CD14-positive monocyte (primary cell): ENCODE measurements at regions not wholly inside any gene's neighbourhood (a gene's known extent, or its start where the extent isn't known, plus 50 kb on each side); places are given as distances from the start of the nearest gene placed in this dataset.
A peak's percentile ranks its signal among the peaks of the same experiment; 100 is the strongest.
"Not testable (repeated sequence)": the region's sequence is repeated elsewhere in the genome, so short reads cannot be mapped to it uniquely, and the experiment has no call there.

Source experiments
- DNase-seq, 3 donors: peaks; one replicate each; pipeline ENCODE4 v3.0.0-alpha.2; 2011 to 2022
- H2AFZ ChIP-seq: 2 replicates; pipeline ENCODE4 v1.6.0; 2012; ENCODE audit warnings: mild to moderate bottlenecking, low read depth, low read length, inconsistent platforms; ENCODE audit not compliant: insufficient read depth, poor library complexity, severe bottlenecking
- H3K27ac ChIP-seq, 2 donors: 1 replicate in 1 of 2; 2 replicates in 1 of 2; pipeline ENCODE4 v1.5.1; 2012 to 2013; ENCODE audit warnings: low read length in 2 of 2, control low read depth in 1 of 2, inconsistent platforms in 1 of 2, low read depth in 1 of 2, mild to moderate bottlenecking in 1 of 2
- H3K27me3 ChIP-seq, 2 donors: one replicate each; pipeline versions ENCODE4 v1.6.0 to v1.6.1; 2011 to 2013; ENCODE audit warnings: low read length in 2 of 2; ENCODE audit not compliant: control insufficient read depth in 2 of 2, insufficient read depth in 2 of 2
- H3K36me3 ChIP-seq, 2 donors: replicated peaks in 1 of 2; 1 replicate in 1 of 2; 2 replicates in 1 of 2; pipeline versions ENCODE4 v1.5.1 to v1.6.1; 2012 to 2013; ENCODE audit warnings: low read length in 2 of 2, control low read depth in 1 of 2, inconsistent platforms in 1 of 2, mild to moderate bottlenecking in 1 of 2; ENCODE audit not compliant: insufficient read depth in 2 of 2, control insufficient read depth in 1 of 2
- H3K4me1 ChIP-seq, 2 donors: 1 replicate in 1 of 2; 2 replicates in 1 of 2; pipeline versions ENCODE4 v1.5.1 to v1.6.1; 2012 to 2013; ENCODE audit warnings: low read length in 2 of 2, control low read depth in 1 of 2, inconsistent platforms in 1 of 2, mild to moderate bottlenecking in 1 of 2, moderate library complexity in 1 of 2; ENCODE audit not compliant: insufficient read depth in 2 of 2, control insufficient read depth in 1 of 2
- H3K4me2 ChIP-seq: replicated peaks from 2 replicates; pipeline ENCODE3; 2012; ENCODE audit warnings: low read length, moderate library complexity, mild to moderate bottlenecking; ENCODE audit not compliant: poor library complexity, severe bottlenecking; ENCODE audit errors: extremely low read depth
- H3K4me3 ChIP-seq, 3 experiments: fragments of 200-600 bp in 1 of 3; sonication (generic) in 1 of 3; replicated peaks in 1 of 3; 1 replicate in 2 of 3; 2 replicates in 1 of 3; pipeline ENCODE4 v1.5.1; 2011 to 2013; ENCODE audit warnings: low read length in 3 of 3, mild to moderate bottlenecking in 3 of 3, control low read depth in 2 of 3, low read depth in 2 of 3, inconsistent platforms in 1 of 3, moderate library complexity in 1 of 3
- H3K79me2 ChIP-seq: 2 replicates; pipeline ENCODE4 v1.6.0; 2012; ENCODE audit warnings: mild to moderate bottlenecking, control low read depth, inconsistent platforms, low read length, moderate library complexity; ENCODE audit not compliant: insufficient read depth
- H3K9ac ChIP-seq: 2 replicates; pipeline ENCODE4 v1.6.0; 2017; ENCODE audit warnings: low read length, mild to moderate bottlenecking; ENCODE audit not compliant: insufficient read depth, poor library complexity, severe bottlenecking
- H3K9me3 ChIP-seq, 2 donors: replicated peaks in 1 of 2; 1 replicate in 1 of 2; 2 replicates in 1 of 2; pipeline versions ENCODE4 v1.5.1 to v1.6.1; 2012 to 2013; ENCODE audit warnings: low read length in 2 of 2, control low read depth in 1 of 2; ENCODE audit not compliant: control insufficient read depth in 1 of 2, insufficient read depth in 1 of 2
- H4K20me1 ChIP-seq: 2 replicates; pipeline ENCODE4 v1.6.0; 2012; ENCODE audit warnings: mild to moderate bottlenecking, low read length, control low read depth, moderate library complexity; ENCODE audit not compliant: insufficient read depth
- H3K27ac Mint-ChIP-seq, 7 donors: one replicate each; pipeline ENCODE4 v1.8.0; 2020; ENCODE audit warnings: mild to moderate bottlenecking in 7 of 7, mixed read lengths in 7 of 7, moderate library complexity in 6 of 7, inconsistent platforms in 2 of 7
- H3K27me3 Mint-ChIP-seq, 3 donors: one replicate each; pipeline ENCODE4 v1.8.0; 2021 to 2022; ENCODE audit warnings: low read depth in 3 of 3, mild to moderate bottlenecking in 3 of 3, mixed read lengths in 3 of 3, moderate library complexity in 3 of 3, inconsistent platforms in 1 of 3
- H3K36me3 Mint-ChIP-seq, 2 donors: one replicate each; pipeline ENCODE4 v1.8.0; 2020; ENCODE audit warnings: mixed read lengths in 2 of 2, inconsistent platforms in 1 of 2, mild to moderate bottlenecking in 1 of 2
- H3K4me1 Mint-ChIP-seq: one replicate; pipeline ENCODE4 v1.8.0; 2020; ENCODE audit warnings: mild to moderate bottlenecking, mixed read lengths
- H3K4me3 Mint-ChIP-seq, 2 donors: one replicate each; pipeline ENCODE4 v1.8.0; 2020; ENCODE audit warnings: mild to moderate bottlenecking in 2 of 2, mixed read lengths in 2 of 2, moderate library complexity in 1 of 2
- H3K9me3 Mint-ChIP-seq, 7 donors: one replicate each; pipeline ENCODE4 v1.8.0; 2020 to 2022; ENCODE audit warnings: mixed read lengths in 7 of 7, mild to moderate bottlenecking in 6 of 7, moderate library complexity in 6 of 7, inconsistent platforms in 2 of 7
- CTCF ChIP-seq: fragments of 200-600 bp; IDR thresholded peaks from one replicate; pipeline ENCODE4 v1.8.0; 2022; ENCODE audit warnings: antibody characterized with exemption, mild to moderate bottlenecking
- WGBS: methylation state at CpG from one replicate; pipeline ENCODE4 v1.1.5; 2013; ENCODE audit warnings: missing lambda C conversion rate; ENCODE audit not compliant: insufficient coverage; 5-methylcytosine and 5-hydroxymethylcytosine counted together
- intact Hi-C, 2 donors: fragments of 100-400 bp; cut with micrococcal nuclease; formaldehyde crosslinking; loops; one replicate each; pipeline versions ENCODE4 v1.15.0 to v1.15.1; 2023

DNA sequence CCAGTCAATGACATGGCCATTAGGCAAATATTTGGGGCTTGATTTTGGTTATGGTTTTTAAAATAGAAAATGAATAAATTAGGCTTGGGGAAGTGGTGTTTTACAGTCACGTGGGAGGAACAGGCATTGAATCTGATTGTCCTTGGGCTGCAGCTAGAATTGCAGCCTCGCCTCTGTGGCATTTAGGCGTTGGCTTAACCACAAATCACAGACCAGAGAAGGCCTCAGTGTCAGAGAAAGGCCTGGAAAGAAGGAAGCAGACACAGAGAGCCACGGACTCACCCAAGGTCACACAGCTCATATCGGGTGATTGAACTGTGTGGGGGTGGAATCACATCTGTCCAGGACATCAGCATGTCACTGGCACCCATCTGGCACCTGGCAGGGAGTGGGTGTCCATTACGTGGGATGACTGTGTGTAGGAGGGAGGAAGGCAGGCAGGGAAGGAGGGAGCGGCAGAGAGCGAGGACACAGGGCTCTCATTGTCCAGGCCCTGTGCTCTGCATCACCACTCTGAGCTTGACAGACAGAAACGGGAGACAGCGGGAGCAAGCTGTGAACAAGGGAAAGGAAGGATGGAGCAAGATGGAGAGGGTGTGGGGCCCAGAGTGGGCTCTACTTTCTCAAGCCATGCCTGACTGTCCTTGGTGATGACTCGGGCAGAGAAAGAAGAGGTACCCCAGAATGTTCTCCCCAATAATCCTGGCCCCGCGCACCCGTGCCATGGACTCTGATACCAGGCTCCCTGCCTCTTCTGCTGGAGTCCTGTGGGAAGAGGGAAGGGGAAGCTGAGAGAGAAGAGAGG lies 186.4 kb downstream of the FAM43A start:
- Histone ChIP-seq H3K9ac (peak overlapping the region; percentile 52), H2AFZ (peak overlapping the region; percentile 59), H3K4me2 (peak overlapping the region; percentile 41), H3K4me3 (peak overlapping the region in 1 of 3 experiments; percentile 49), H3K79me2 (no peaks in the 10 kb centered on the region), H3K9me3 (no peaks in the 10 kb centered on the region), H3K27ac (peak overlapping the region; percentile 73 to 90), H3K4me1 (peaks cover 42 to 53% of the 10 kb centered on the region in 2 donors), H3K36me3 (no peaks in the 10 kb centered on the region), H4K20me1 (no peaks in the 10 kb centered on the region), H3K27me3 (no peaks in the 10 kb centered on the region)
- intact Hi-C loops = loop anchor here in 1 of 2 donors (5.0 to 10.0 kb wide), 3 partner anchors 60 to 230 kb away; no protein-coding TSS in a partner anchor
- Mint-ChIP-seq H3K27ac (peak overlapping the region; percentile 94 to 99 (median 98)), H3K36me3 (peaks cover 2 to 3% of the 10 kb centered on the region in 2 donors), H3K27me3 (peaks cover 0 to 3% (median 2%) of the 10 kb centered on the region in 3 donors), H3K4me3 (peak overlapping the region; percentile 10 to 83), H3K4me1 (peaks cover 47% of the 10 kb centered on the region), H3K9me3 (peaks cover 0 to 6% (median 2%) of the 10 kb centered on the region in 7 donors)
- no peak for TF ChIP-seq CTCF
- 50% methylated on average over 10 of the region's 14 CpGs for WGBS
- peak; percentile 78 to 84 (median 79) for DNase-seq

- H3K4me1 ChIP-seq = peaks cover 40 to 53% of the 10 kb centered on the region in 2 donors
- H3K4me2 ChIP-seq = peak overlapping the region; percentile 41
- Mint-ChIP-seq H3K27me3 (peaks cover 0 to 3% (median 3%) of the 10 kb centered on the region in 3 donors), H3K4me1 (peaks cover 47% of the 10 kb centered on the region), H3K36me3 (peaks cover 2 to 3% of the 10 kb centered on the region in 2 donors), H3K27ac (peak overlapping the region; percentile 94 to 99 (median 98)), H3K9me3 (peaks cover 0 to 6% (median 2%) of the 10 kb centered on the region in 7 donors), H3K4me3 (no peak overlapping the region)
- intact Hi-C loops = loop anchor here in 1 of 2 donors (5.0 to 10.0 kb wide), 3 partner anchors 60 to 230 kb away; no protein-coding TSS in a partner anchor
- H3K27me3 ChIP-seq = no peaks in the 10 kb centered on the region
- H3K36me3 ChIP-seq = no peaks in the 10 kb centered on the region
- peak overlapping the region in 1 of 3 experiments; percentile 49 for H3K4me3 ChIP-seq
- no CpG with 5 or more reads among the region's 2 CpGs for WGBS
- H3K27ac ChIP-seq = peak overlapping the region; percentile 73 to 90
- no peaks in the 10 kb centered on the region for H3K9me3 ChIP-seq
- peak overlapping the region; percentile 37 for H3K9ac ChIP-seq
- H4K20me1 ChIP-seq = no peaks in the 10 kb centered on the region
- no peak for DNase-seq
- H3K79me2 ChIP-seq = no peaks in the 10 kb centered on the region
- H2AFZ ChIP-seq = no peak overlapping the region
- TF ChIP-seq CTCF = no peak
These were observed 186.9 kb downstream of the FAM43A start for GRCh38 chr3:194872669-194872977.

DNA sequence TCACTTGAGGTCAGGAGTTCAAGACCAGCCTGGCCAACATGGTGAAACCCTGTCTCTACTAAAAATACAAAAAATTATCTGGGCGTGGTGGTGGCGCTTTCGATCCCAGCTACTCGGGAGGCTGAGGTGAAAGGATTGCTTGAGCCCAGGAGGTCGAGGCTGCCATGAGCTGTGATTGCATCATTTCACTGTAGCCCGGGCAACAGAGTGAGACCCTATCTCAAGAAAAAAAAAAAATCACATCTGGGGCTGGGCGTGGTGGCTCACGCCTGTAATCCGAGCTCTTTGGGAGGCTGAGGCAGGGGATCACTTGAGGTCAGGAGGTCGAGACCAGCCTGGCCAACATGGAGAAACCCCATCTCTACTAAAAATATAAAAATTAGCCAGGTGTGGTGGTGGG lies 187.8 kb downstream of the FAM43A start:
- Mint-ChIP-seq H3K27ac (peak overlapping the region in 6 of 7 donors; percentile 24 to 99 (median 96)), H3K4me1 (peaks cover 48% of the 10 kb centered on the region)
- not testable (repeated sequence) for H3K4me3 Mint-ChIP-seq, H2AFZ ChIP-seq, H3K4me3 ChIP-seq, DNase-seq, H3K9ac ChIP-seq, H3K9me3 ChIP-seq, H3K4me2 ChIP-seq, H3K27me3 ChIP-seq, H3K27ac ChIP-seq, H3K9me3 Mint-ChIP-seq, H3K36me3 ChIP-seq, H4K20me1 ChIP-seq, H3K36me3 Mint-ChIP-seq, H3K79me2 ChIP-seq, H3K27me3 Mint-ChIP-seq
- intact Hi-C loops = loop anchor here in 1 of 2 donors (5.0 to 10.0 kb wide), 3 partner anchors 59 to 229 kb away; no protein-coding TSS in a partner anchor
- 92% methylated on average over 2 of the region's 10 CpGs for WGBS
- peaks cover 42 to 54% of the 10 kb centered on the region in 2 donors for H3K4me1 ChIP-seq
